Activated T-helper 2 cell treated with anti-CD3 and anti-CD28 coated beads, Interferon-gamma antibody, Interleukin-2, Interleukin-4, amounts not matched to agents 10 μg/mL and 5 μg/mL and 100 μg/mL, durations not matched to agents 14 hours and 24 hours and 36 hours (primary cell): ENCODE measurements at regions not wholly inside any gene's neighbourhood (a gene's known extent, or its start where the extent isn't known, plus 50 kb on each side); places are given as distances from the start of the nearest gene placed in this dataset.
"Not testable (repeated sequence)": the region's sequence is repeated elsewhere in the genome, so short reads cannot be mapped to it uniquely, and the experiment has no call there.

Experiments
- DNase-seq: peaks from one replicate; pipeline ENCODE4 v3.0.0; 2021; ENCODE audit warnings: low spot score
- H3K27ac Mint-ChIP-seq: one replicate; pipeline ENCODE4 v1.8.0; 2021; ENCODE audit warnings: mixed read lengths
- H3K27me3 Mint-ChIP-seq: one replicate; pipeline ENCODE4 v1.8.0; 2021; ENCODE audit warnings: low read depth, mixed read lengths
- H3K36me3 Mint-ChIP-seq: one replicate; pipeline ENCODE4 v1.8.0; 2021; ENCODE audit warnings: low read depth, mixed read lengths
- H3K4me1 Mint-ChIP-seq: one replicate; pipeline ENCODE4 v1.8.0; 2021; ENCODE audit warnings: low read depth, mixed read lengths
- H3K4me3 Mint-ChIP-seq: one replicate; pipeline ENCODE4 v1.8.0; 2021; ENCODE audit warnings: low read depth, mild to moderate bottlenecking, moderate library complexity, mixed read lengths
- H3K9me3 Mint-ChIP-seq: one replicate; pipeline ENCODE4 v1.8.0; 2021; ENCODE audit warnings: mixed read lengths
- intact Hi-C: fragments of 100-400 bp; cut with micrococcal nuclease; formaldehyde crosslinking; loops from one replicate; pipeline ENCODE4 v1.15.1; 2023

GRCh38 chr13:34371645-34372395 lies 553.9 kb downstream of the RFC3 start:
- no peak overlapping the region for H3K4me3 Mint-ChIP-seq
- H3K27ac Mint-ChIP-seq = no peak overlapping the region
- DNase-seq = no peak
- no peaks in the 10 kb centered on the region for H3K4me1 Mint-ChIP-seq
- intact Hi-C loops = no loop called here
- H3K9me3 Mint-ChIP-seq = peaks cover 4% of the 10 kb centered on the region
- H3K36me3 Mint-ChIP-seq = no peaks in the 10 kb centered on the region
- H3K27me3 Mint-ChIP-seq = no peaks in the 10 kb centered on the region

GRCh38 chr13:34372581-34372980 lies 554.6 kb downstream of the RFC3 start:
- DNase-seq = no peak
- H3K4me1 Mint-ChIP-seq = no peaks in the 10 kb centered on the region
- no peaks in the 10 kb centered on the region for H3K36me3 Mint-ChIP-seq
- H3K9me3 Mint-ChIP-seq = peaks cover 4% of the 10 kb centered on the region
- intact Hi-C loops = no loop called here
- H3K27me3 Mint-ChIP-seq = no peaks in the 10 kb centered on the region
- no peak overlapping the region for H3K27ac Mint-ChIP-seq
- no peak overlapping the region for H3K4me3 Mint-ChIP-seq

DNA sequence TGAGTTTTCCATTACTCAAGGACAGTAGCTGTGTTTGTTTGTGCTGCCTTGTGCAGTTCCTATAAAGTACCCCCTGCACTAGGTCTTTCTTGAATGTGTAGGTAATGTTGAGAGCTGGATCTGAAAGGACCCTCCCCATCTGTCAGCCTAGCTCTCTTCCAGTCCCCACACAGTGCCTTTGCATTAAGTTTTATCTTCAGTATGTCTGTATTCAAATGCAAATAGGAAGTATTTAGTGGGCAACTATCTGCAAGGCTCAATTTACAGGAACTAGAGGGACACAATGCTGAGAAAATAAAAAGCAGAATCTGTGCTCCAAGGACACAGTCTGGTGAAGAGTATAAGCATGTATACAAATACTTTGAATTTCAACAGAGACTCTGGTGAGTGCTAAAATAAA lies 558.5 kb downstream of the RFC3 start:
- H3K36me3 Mint-ChIP-seq = no peaks in the 10 kb centered on the region
- H3K9me3 Mint-ChIP-seq = peaks cover 4% of the 10 kb centered on the region
- no peak for DNase-seq
- no peak overlapping the region for H3K4me3 Mint-ChIP-seq
- no peak overlapping the region for H3K27ac Mint-ChIP-seq
- intact Hi-C loops = no loop called here
- H3K27me3 Mint-ChIP-seq = no peaks in the 10 kb centered on the region
- no peaks in the 10 kb centered on the region for H3K4me1 Mint-ChIP-seq

DNA sequence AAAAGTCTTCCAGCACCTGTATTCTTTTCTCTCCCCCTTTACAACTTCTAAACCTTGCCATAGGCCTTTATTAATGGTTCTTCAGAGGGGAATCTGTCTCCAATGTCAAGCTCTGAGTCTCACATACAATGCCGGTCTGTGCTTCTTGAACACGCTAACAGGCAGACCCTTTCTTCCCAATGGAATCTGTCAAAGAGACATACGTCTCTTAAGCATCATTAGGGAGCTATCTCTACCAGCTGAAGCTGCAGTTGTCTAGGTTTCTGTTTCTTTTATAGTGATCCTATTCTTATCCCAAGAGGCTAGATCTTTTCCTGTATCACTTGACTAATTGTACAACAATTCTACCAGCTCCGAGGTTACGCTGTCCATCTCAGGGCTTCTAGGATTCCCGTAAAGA lies 560.8 kb upstream of the NBEA start:
- no peak for DNase-seq
- H3K36me3 Mint-ChIP-seq = no peaks in the 10 kb centered on the region
- H3K27ac Mint-ChIP-seq = no peak overlapping the region
- peaks cover 10% of the 10 kb centered on the region for H3K9me3 Mint-ChIP-seq
- no peaks in the 10 kb centered on the region for H3K27me3 Mint-ChIP-seq
- H3K4me3 Mint-ChIP-seq = no peak overlapping the region
- intact Hi-C loops = no loop called here
- no peaks in the 10 kb centered on the region for H3K4me1 Mint-ChIP-seq

DNA sequence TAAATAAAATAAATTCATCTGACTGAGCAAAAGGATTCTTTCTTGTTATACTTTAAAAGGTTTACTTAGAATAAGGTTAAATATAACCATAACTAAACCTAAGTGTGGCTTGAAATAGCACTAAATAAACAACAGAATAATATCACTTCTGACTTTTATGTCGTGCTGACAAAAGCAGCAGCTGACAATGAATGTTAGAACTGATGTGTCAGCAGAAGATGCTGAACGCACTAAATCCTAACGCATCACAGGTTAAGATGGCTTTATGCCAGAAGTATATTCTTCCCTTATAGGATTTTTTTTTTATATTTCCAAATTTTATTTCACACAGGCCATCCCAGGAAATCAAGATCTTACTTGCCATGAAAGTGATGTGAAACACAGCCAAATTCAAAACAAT lies 558.3 kb upstream of the NBEA start:
- Mint-ChIP-seq H3K27me3 (no peaks in the 10 kb centered on the region), H3K9me3 (peaks cover 10% of the 10 kb centered on the region), H3K4me3 (no peak overlapping the region), H3K4me1 (no peaks in the 10 kb centered on the region), H3K36me3 (no peaks in the 10 kb centered on the region), H3K27ac (no peak overlapping the region)
- DNase-seq = no peak
- intact Hi-C loops = no loop called here

DNA sequence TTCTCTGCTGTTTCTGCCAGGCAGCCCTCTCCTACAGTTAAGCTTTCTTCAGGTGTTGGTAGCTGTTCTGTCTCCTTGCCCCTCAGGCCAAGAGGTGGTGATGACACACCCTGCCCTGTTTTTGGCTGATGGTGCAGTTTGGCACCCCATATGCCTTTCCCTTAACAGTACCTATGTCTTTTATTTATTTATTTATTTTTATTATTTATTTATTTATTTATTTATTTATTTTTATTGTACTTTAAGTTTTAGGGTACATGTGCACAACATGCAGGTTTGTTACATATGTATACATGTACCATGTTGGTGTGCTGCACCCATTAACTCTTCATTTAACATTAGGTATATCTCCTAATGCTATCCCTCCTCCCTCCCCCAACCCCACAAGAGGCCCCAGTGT lies 555.8 kb upstream of the NBEA start:
- H3K27ac Mint-ChIP-seq, H3K27me3 Mint-ChIP-seq, H3K4me3 Mint-ChIP-seq, H3K4me1 Mint-ChIP-seq, H3K36me3 Mint-ChIP-seq, DNase-seq, intact Hi-C loops: not testable (repeated sequence)
- H3K9me3 Mint-ChIP-seq = peaks cover 15% of the 10 kb centered on the region

DNA sequence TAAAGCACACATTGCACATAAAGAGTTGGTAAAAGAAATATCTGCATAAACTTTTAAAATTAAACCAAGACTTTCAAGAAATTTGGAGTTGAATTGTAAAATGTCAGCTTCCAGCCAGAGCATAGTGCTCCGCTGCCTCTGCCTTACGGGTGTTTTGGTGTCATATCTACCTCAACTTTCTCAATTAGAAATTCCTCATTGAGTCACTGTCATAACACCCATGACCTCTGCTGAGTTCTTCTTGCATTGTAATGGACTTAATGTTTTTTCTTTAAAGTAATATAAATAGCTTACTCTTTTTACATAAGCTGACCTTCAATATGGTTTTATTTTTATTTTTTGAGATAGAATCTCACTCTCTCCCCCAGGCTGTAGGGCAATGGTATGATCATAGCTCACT lies 551.0 kb upstream of the NBEA start:
- Mint-ChIP-seq H3K9me3 (peaks cover 27% of the 10 kb centered on the region), H3K36me3 (no peaks in the 10 kb centered on the region), H3K27ac (no peak overlapping the region), H3K4me1 (no peaks in the 10 kb centered on the region), H3K27me3 (no peaks in the 10 kb centered on the region), H3K4me3 (no peak overlapping the region)
- DNase-seq = no peak
- intact Hi-C loops = no loop called here

- H3K27me3 Mint-ChIP-seq = no peaks in the 10 kb centered on the region
- H3K4me1 Mint-ChIP-seq = no peaks in the 10 kb centered on the region
- DNase-seq = no peak
- H3K9me3 Mint-ChIP-seq = peaks cover 13% of the 10 kb centered on the region
- intact Hi-C loops = no loop called here
- no peak overlapping the region for H3K4me3 Mint-ChIP-seq
- H3K27ac Mint-ChIP-seq = no peak overlapping the region
- no peaks in the 10 kb centered on the region for H3K36me3 Mint-ChIP-seq
Measured at GRCh38 chr13:34401696-34402095, 540.4 kb upstream of the NBEA start.

DNA sequence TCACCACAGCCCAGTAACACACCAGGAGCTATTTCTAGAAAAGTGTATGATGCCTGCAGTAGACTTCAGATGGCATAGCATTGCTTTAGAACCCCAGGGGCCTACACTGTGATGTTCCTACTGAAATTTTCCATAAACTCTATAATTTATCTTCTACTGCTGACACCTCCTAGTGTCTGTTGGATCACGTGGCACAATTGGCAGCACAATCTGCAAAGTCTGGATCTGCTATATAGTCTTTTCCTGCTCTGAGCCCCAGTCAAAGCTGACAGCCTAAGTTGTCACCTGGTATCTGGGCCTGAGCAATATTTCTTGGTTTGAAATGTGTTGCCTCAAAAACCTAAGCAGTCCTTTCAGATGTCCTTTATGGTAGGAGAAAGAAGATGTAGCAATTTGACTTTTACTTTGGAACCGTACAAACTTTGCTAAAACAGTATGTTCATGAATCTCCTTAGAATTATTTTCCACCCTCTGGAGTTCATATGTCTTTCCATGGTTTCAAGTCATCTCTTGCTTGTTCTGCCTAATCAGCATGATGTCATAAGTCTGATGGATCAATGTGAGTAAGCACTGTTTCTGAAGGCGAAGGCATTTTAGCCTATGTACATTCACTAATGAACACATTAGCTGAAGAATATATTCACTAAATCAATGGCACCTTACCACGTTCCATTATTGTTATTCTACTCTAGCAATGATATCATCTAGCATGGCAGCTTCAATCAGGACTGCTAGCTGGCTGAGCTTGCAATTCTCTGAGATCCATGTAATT lies 536.5 kb upstream of the NBEA start:
- DNase-seq = no peak
- H3K9me3 Mint-ChIP-seq = peaks cover 19% of the 10 kb centered on the region
- intact Hi-C loops = no loop called here
- H3K36me3 Mint-ChIP-seq = no peaks in the 10 kb centered on the region
- no peaks in the 10 kb centered on the region for H3K27me3 Mint-ChIP-seq
- H3K4me1 Mint-ChIP-seq = no peaks in the 10 kb centered on the region
- H3K27ac Mint-ChIP-seq = no peak overlapping the region
- no peak overlapping the region for H3K4me3 Mint-ChIP-seq

DNA sequence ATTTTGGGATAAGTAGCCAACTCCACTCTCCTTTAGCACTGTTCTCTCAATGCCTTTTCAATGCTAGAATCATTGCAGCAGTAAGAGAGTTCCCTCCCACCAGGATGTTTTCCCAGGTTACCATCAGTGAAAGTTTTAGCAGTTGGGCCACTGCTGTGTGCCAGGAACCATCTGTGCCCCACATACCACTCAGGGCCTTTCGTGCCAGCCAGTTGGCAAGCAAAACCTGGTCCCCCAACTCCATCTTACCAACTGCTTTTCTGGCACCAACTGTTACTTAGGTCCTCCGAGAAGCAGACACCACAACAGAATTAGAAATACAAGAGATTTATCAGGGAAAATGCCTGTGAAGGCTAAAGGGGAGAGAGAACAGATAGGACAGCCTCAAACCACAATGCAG lies 533.4 kb upstream of the NBEA start:
- Mint-ChIP-seq H3K4me1 (no peaks in the 10 kb centered on the region), H3K36me3 (no peaks in the 10 kb centered on the region), H3K9me3 (peaks cover 22% of the 10 kb centered on the region), H3K27me3 (no peaks in the 10 kb centered on the region), H3K4me3 (no peak overlapping the region), H3K27ac (no peak overlapping the region)
- no peak for DNase-seq
- intact Hi-C loops = no loop called here

DNA sequence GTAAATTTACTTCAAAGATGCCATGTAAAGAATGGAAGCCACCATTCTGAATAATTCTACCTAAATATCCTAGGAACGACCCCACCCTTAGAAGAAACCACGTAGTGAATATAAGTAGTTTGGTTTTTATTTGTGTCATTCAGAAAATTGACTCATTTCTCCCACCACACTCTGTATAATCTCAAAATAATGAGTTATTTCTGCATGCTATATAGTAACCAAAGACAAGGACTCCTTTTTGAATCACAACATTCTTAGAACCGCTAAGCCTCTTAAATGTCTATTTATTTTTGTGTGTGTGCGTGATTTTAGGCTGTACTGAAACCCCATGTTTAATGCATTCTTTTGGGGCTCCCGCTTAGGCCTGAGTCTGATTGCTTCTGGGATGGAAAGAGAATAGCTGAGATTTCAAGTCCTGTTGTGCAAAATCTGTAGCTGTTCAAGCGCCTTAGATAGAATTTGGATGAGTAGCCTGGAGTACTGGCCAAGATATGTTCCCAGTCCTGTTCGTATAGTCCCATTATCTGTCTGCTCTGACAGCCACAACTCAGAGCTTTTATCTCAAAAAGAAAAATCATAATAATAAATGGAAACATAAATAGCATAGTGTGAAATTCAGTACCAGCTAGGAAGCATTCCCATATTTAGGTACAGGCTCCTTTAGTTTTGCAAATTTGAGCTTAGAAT lies 532.4 kb upstream of the NBEA start:
- Mint-ChIP-seq H3K4me1 (no peaks in the 10 kb centered on the region), H3K27me3 (no peaks in the 10 kb centered on the region), H3K4me3 (no peak overlapping the region), H3K36me3 (no peaks in the 10 kb centered on the region), H3K27ac (no peak overlapping the region), H3K9me3 (peaks cover 22% of the 10 kb centered on the region)
- intact Hi-C loops = no loop called here
- DNase-seq = no peak

DNA sequence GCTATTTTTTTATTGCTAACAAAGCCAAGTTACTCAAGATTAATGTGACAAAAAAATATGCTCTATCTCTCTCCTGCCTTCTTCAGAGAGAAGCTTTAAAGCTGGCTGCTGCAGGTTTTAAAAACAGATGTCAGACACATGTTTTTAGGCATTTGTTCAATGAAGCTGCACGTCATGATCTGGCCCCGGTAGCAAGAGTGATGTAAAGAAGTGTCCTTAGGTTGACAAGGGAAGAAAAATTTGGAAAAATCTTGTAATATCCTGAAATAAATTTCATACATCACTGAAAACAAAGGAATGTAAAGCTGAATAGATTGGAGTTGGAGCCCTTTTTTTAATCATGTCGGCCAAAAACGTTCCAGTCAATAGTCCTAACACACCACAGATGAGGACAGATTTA lies 531.4 kb upstream of the NBEA start:
- DNase-seq = no peak
- H3K4me3 Mint-ChIP-seq = no peak overlapping the region
- H3K4me1 Mint-ChIP-seq = no peaks in the 10 kb centered on the region
- H3K9me3 Mint-ChIP-seq = peaks cover 21% of the 10 kb centered on the region
- H3K27ac Mint-ChIP-seq = no peak overlapping the region
- no peaks in the 10 kb centered on the region for H3K27me3 Mint-ChIP-seq
- intact Hi-C loops = no loop called here
- no peaks in the 10 kb centered on the region for H3K36me3 Mint-ChIP-seq

DNA sequence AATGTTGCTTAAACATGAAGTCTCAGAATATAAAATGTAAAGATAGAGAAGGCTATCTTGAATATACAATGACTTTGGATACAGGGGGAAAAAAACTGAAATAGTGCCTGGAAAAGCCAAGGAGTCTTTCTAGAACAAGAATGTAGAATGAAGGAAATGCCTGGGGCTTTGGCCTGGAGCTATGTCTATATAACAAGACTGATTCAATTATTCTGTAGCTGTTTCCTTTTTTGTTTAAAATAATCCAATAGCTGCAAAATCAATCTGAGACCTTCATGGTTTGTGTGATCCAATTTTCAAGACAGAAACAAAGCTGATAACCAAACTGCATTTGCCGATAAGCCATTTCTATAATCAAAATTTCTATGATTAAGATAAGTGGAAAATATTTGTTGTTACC lies 530.9 kb upstream of the NBEA start:
- H3K27ac Mint-ChIP-seq = no peak overlapping the region
- no peak overlapping the region for H3K4me3 Mint-ChIP-seq
- peaks cover 21% of the 10 kb centered on the region for H3K9me3 Mint-ChIP-seq
- no peaks in the 10 kb centered on the region for H3K27me3 Mint-ChIP-seq
- H3K4me1 Mint-ChIP-seq = no peaks in the 10 kb centered on the region
- no peaks in the 10 kb centered on the region for H3K36me3 Mint-ChIP-seq
- intact Hi-C loops = no loop called here
- DNase-seq = no peak
